Body of pancreas (tissue), 4 donors: ENCODE measurements at regions not wholly inside any gene's neighbourhood (a gene's known extent, or its start where the extent isn't known, plus 50 kb on each side); places are given as distances from the start of the nearest gene placed in this dataset.

ENCODE experiments used
- POLR2A ChIP-seq, 3 donors: fragments of 450-650 bp; IDR thresholded peaks; one replicate each; pipeline ENCODE4 v1.6.1; 2016; ENCODE audit warnings: antibody characterized with exemption in 3 of 3, mild to moderate bottlenecking in 2 of 3
- TF ChIP-seq, protein P1 (sequence below), 7 experiments: fragments of 450-650 bp in 4 of 7; fragments of 200-600 bp in 3 of 7; sonication (generic) in 3 of 7; IDR thresholded peaks; one replicate each; pipeline ENCODE4 v1.5.1; 2016 to 2019; ENCODE audit warnings: antibody characterized with exemption in 7 of 7

DNA sequence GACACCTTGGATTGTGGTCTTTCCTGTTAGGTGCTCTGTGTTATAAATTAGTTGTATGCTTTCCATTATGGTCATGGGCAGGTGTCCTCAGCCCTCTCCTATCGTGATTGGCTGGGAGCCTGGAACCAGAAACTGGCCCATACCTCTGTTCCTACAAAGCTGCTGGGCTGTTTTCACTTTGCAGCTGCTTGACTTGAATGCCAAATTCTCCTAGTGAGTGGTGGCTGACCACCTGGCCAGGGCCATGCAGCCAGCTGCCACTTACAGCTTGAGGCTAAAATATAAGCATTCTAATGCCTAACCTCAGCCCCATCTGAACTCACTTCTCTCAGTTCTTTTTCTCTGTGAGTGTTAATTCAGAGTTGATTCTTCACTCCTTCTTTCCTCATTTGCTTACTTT lies 239.3 kb upstream of the GBE1 start:
- TF ChIP-seq POLR2A (IDR thresholded peaks at IDR 0.05), result no peak
- TF ChIP-seq, protein P1, sequence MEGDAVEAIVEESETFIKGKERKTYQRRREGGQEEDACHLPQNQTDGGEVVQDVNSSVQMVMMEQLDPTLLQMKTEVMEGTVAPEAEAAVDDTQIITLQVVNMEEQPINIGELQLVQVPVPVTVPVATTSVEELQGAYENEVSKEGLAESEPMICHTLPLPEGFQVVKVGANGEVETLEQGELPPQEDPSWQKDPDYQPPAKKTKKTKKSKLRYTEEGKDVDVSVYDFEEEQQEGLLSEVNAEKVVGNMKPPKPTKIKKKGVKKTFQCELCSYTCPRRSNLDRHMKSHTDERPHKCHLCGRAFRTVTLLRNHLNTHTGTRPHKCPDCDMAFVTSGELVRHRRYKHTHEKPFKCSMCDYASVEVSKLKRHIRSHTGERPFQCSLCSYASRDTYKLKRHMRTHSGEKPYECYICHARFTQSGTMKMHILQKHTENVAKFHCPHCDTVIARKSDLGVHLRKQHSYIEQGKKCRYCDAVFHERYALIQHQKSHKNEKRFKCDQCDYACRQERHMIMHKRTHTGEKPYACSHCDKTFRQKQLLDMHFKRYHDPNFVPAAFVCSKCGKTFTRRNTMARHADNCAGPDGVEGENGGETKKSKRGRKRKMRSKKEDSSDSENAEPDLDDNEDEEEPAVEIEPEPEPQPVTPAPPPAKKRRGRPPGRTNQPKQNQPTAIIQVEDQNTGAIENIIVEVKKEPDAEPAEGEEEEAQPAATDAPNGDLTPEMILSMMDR (IDR thresholded peaks at IDR 0.05), result no peak
